ENCODE measurements at regions not wholly inside any gene's neighbourhood (a gene's known extent, or its start where the extent isn't known, plus 50 kb on each side); places are given as distances from the start of the nearest gene placed in this dataset.

- no peak for TF ChIP-seq POLR2A (IDR thresholded peaks at IDR 0.05)
- TF ChIP-seq CTCF (IDR thresholded peaks at IDR 0.05), result no peak
These were observed 82.8 kb downstream of the SKA1 start for GRCh38 chr18:50457639-50458038.

Measured in tibial nerve (tissue), 3 donors.